ENCODE measurements at regions not wholly inside any gene's neighbourhood (a gene's known extent, or its start where the extent isn't known, plus 50 kb on each side); places are given as distances from the start of the nearest gene placed in this dataset.

- TF ChIP-seq CTCF (conservative IDR thresholded peaks at IDR 0.05; ENCODE audit: low read depth, low read length) (no peak), CEBPB (IDR thresholded peaks at IDR 0.05; ENCODE audit: low read depth, low read length) (no peak), POLR2A (IDR thresholded peaks at IDR 0.05; ENCODE audit: low read depth, low read length) (no peak), MAZ (IDR thresholded peaks at IDR 0.05; ENCODE audit: borderline replicate concordance, low read depth, low read length) (no peak), BHLHE40 (IDR thresholded peaks at IDR 0.05; ENCODE audit: low read depth, low read length) (no peak), SMC3 (IDR thresholded peaks at IDR 0.05; ENCODE audit: low read depth, low read length) (no peak), MAFK (IDR thresholded peaks at IDR 0.05; ENCODE audit: low read depth, low read length) (no peak), CHD1 (IDR thresholded peaks at IDR 0.05; ENCODE audit: low read depth, low read length) (no peak)
These were observed 94.3 kb upstream of the MAGEC2 start for GRCh38 chrX:142299406-142299805.

All from IMR-90 (cell line).